B cell (primary cell): ENCODE measurements at regions not wholly inside any gene's neighbourhood (a gene's known extent, or its start where the extent isn't known, plus 50 kb on each side); places are given as distances from the start of the nearest gene placed in this dataset.

Experiments
- ATAC-seq: fragments of 200-7000 bp; cut with Tn5 transposase; one replicate; pipeline ENCODE4 v1.10.0; 2021; ENCODE audit warnings: low read depth, mild to moderate bottlenecking, moderate number of reproducible peaks, moderate library complexity
- CTCF ChIA-PET: fragments of 350-600 bp; sonication (Branson Sonifier 250); formaldehyde crosslinking; loops from one replicate; lab custom pipeline; 2021; ENCODE audit warnings: antibody characterized with exemption, inconsistent platforms; lab: Charles Lee
- POLR2A ChIA-PET: fragments of 350-600 bp; sonication (Branson Sonifier 250); formaldehyde crosslinking; loops from one replicate; lab custom pipeline; 2021; ENCODE audit warnings: antibody characterized with exemption; lab: Charles Lee
- DNase-seq: peaks from one replicate; pipeline ENCODE4 v3.0.0; 2013
- H2AFZ ChIP-seq: 2 replicates; pipeline ENCODE4 v1.6.1; 2012; ENCODE audit warnings: mild to moderate bottlenecking, low read depth, low read length; ENCODE audit not compliant: insufficient read depth, poor library complexity, severe bottlenecking
- H3K27ac ChIP-seq, 2 donors: 1 replicate in 1 of 2; 2 replicates in 1 of 2; pipeline ENCODE4 v1.5.1; 2012 to 2013; ENCODE audit warnings: low read length in 2 of 2, mild to moderate bottlenecking in 2 of 2, moderate library complexity in 1 of 2
- H3K27me3 ChIP-seq, 4 experiments: fragments of 200-600 bp in 1 of 4; sonication (generic) in 1 of 4; replicated peaks in 1 of 4; 1 replicate in 2 of 4; 2 replicates in 2 of 4; pipeline versions ENCODE4 v1.6.1 to v1.7.0; 2013 to 2016; ENCODE audit warnings: low read length in 3 of 4, mild to moderate bottlenecking in 2 of 4, mixed read lengths in 1 of 4, moderate library complexity in 1 of 4; ENCODE audit not compliant: insufficient read depth in 4 of 4, control insufficient read depth in 3 of 4; ENCODE audit errors: control extremely low read depth in 1 of 4
- H3K36me3 ChIP-seq, 2 experiments: replicated peaks in 1 of 2; 1 replicate in 1 of 2; 2 replicates in 1 of 2; pipeline versions ENCODE4 v1.6.1 to v1.7.1; 2013; ENCODE audit warnings: low read length in 1 of 2; ENCODE audit not compliant: insufficient read depth in 2 of 2, control insufficient read depth in 1 of 2; ENCODE audit errors: control extremely low read depth in 1 of 2, extremely low read depth in 1 of 2
- H3K4me1 ChIP-seq, 2 donors: fragments of 200-600 bp in 1 of 2; sonication (generic) in 1 of 2; 1 replicate in 1 of 2; 2 replicates in 1 of 2; pipeline versions ENCODE4 v1.5.1 to v1.6.1; 2013 to 2017; ENCODE audit warnings: low read length in 2 of 2; ENCODE audit not compliant: control insufficient read depth in 2 of 2, insufficient read depth in 2 of 2
- H3K4me2 ChIP-seq: replicated peaks from 2 replicates; pipeline ENCODE3; 2012; ENCODE audit warnings: mild to moderate bottlenecking, low read depth, low read length; ENCODE audit not compliant: poor library complexity, severe bottlenecking
- H3K4me3 ChIP-seq, 5 experiments: fragments of 200-600 bp in 1 of 5; sonication (generic) in 1 of 5; 1 replicate in 3 of 5; 2 replicates in 2 of 5; pipeline versions ENCODE4 v1.5.1 to v1.7.0; 2011 to 2016; ENCODE audit warnings: low read length in 4 of 5, mild to moderate bottlenecking in 4 of 5, low read depth in 2 of 5, control low read depth in 1 of 5, moderate library complexity in 1 of 5; ENCODE audit not compliant: insufficient read depth in 1 of 5; ENCODE audit errors: control extremely low read depth in 1 of 5, extremely low read depth in 1 of 5
- H3K79me2 ChIP-seq: fragments of 200-600 bp; sonication (generic); one replicate; pipeline ENCODE4 v1.6.0; 2016; ENCODE audit warnings: low read length; ENCODE audit not compliant: control insufficient read depth, insufficient read depth
- H3K9ac ChIP-seq: fragments of 200-600 bp; sonication (generic); 2 replicates; pipeline ENCODE4 v1.6.1; 2017; ENCODE audit warnings: mild to moderate bottlenecking, low read length, moderate library complexity
- H3K9me3 ChIP-seq, 3 donors: one replicate each; pipeline versions ENCODE4 v1.6.1 to v1.7.1; 2013; ENCODE audit warnings: low read length in 2 of 3; ENCODE audit not compliant: control insufficient read depth in 2 of 3, insufficient read depth in 1 of 3; ENCODE audit errors: control extremely low read depth in 1 of 3
- H4K20me1 ChIP-seq: 2 replicates; pipeline ENCODE4 v1.6.0; 2012; ENCODE audit warnings: mild to moderate bottlenecking, low read length; ENCODE audit not compliant: insufficient read depth, control insufficient read depth, poor library complexity, severe bottlenecking
- H3K27ac Mint-ChIP-seq: one replicate; pipeline ENCODE4 v1.8.0; 2021; ENCODE audit warnings: mixed read lengths
- H3K27me3 Mint-ChIP-seq: one replicate; pipeline ENCODE4 v1.8.0; 2021; ENCODE audit warnings: mixed read lengths
- H3K4me1 Mint-ChIP-seq: one replicate; pipeline ENCODE4 v1.8.0; 2021; ENCODE audit warnings: mixed read lengths
- H3K4me3 Mint-ChIP-seq: one replicate; pipeline ENCODE4 v1.8.0; 2021; ENCODE audit warnings: mixed read lengths
- H3K9me3 Mint-ChIP-seq: one replicate; pipeline ENCODE4 v1.8.0; 2022; ENCODE audit warnings: mixed read lengths; ENCODE audit not compliant: insufficient read depth
- EZH2 ChIP-seq: IDR thresholded peaks from 2 replicates; pipeline ENCODE4 v1.6.1; 2012; ENCODE audit warnings: borderline replicate concordance, low read depth, mild to moderate bottlenecking, moderate library complexity, low read length; ENCODE audit not compliant: insufficient read depth, poor library complexity, severe bottlenecking
- WGBS: methylation state at CpG from one replicate; pipeline ENCODE4 v1.1.5; 2013; ENCODE audit warnings: missing lambda C conversion rate; ENCODE audit not compliant: insufficient coverage; 5-methylcytosine and 5-hydroxymethylcytosine counted together
- intact Hi-C: fragments of 100-400 bp; cut with micrococcal nuclease; formaldehyde crosslinking; loops from one replicate; pipeline ENCODE4 v1.10.0; 2022
- TF ChIP-seq, protein P1 (sequence below): fragments of 200-600 bp; IDR thresholded peaks from one replicate; pipeline ENCODE4 v1.8.0; 2022; ENCODE audit warnings: antibody characterized with exemption, mild to moderate bottlenecking

GRCh38 chr5:5598547-5599113, 176.2 kb downstream of the ICE1 start:
- POLR2A ChIA-PET: no interaction called here
- intact Hi-C loops: no loop called here
- H3K27ac Mint-ChIP-seq: no peak overlapping the region

DNA sequence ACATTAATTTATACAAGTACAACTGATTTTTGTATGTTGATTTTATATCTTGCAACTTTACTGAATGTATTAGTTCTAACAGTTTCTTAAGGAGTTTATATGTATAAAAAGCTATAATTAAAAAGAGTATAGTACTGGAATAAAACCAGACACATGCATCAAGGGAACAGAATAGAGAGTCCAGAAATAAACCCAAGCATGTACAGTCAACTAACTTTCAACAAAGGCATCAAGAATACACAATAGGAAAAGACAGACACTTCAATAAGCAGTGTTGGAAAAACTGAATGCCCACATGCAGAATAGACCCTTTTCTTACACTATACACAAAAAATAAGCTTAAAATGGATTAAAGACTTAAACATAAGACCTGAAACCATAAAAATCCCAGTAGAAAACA, 170.9 kb downstream of the ICE1 start:
- H2AFZ ChIP-seq: no peak overlapping the region
- ATAC-seq (no peak), DNase-seq (no peak)
- no peaks in the 10 kb centered on the region for H3K36me3 ChIP-seq
- Mint-ChIP-seq H3K27me3 (peaks cover 3% of the 10 kb centered on the region), H3K27ac (no peak overlapping the region), H3K4me1 (no peaks in the 10 kb centered on the region), H3K9me3 (no peaks in the 10 kb centered on the region), H3K4me3 (no peak overlapping the region)
- no peak overlapping the region for H3K27ac ChIP-seq
- ChIA-PET POLR2A (no interaction called here), CTCF (no interaction called here)
- no peaks in the 10 kb centered on the region for H3K79me2 ChIP-seq
- no peaks in the 10 kb centered on the region for H4K20me1 ChIP-seq
- intact Hi-C loops: no loop called here
- TF ChIP-seq, protein P1, sequence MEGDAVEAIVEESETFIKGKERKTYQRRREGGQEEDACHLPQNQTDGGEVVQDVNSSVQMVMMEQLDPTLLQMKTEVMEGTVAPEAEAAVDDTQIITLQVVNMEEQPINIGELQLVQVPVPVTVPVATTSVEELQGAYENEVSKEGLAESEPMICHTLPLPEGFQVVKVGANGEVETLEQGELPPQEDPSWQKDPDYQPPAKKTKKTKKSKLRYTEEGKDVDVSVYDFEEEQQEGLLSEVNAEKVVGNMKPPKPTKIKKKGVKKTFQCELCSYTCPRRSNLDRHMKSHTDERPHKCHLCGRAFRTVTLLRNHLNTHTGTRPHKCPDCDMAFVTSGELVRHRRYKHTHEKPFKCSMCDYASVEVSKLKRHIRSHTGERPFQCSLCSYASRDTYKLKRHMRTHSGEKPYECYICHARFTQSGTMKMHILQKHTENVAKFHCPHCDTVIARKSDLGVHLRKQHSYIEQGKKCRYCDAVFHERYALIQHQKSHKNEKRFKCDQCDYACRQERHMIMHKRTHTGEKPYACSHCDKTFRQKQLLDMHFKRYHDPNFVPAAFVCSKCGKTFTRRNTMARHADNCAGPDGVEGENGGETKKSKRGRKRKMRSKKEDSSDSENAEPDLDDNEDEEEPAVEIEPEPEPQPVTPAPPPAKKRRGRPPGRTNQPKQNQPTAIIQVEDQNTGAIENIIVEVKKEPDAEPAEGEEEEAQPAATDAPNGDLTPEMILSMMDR: no peak
- TF ChIP-seq EZH2: no peak
- H3K4me2 ChIP-seq: no peak overlapping the region
- no peak overlapping the region for H3K9ac ChIP-seq
- H3K27me3 ChIP-seq: no peaks in the 10 kb centered on the region
- H3K4me3 ChIP-seq: no peak overlapping the region
- H3K9me3 ChIP-seq: peaks cover 0 to 8% (median 0%) of the 10 kb centered on the region in 3 donors
- no peaks in the 10 kb centered on the region for H3K4me1 ChIP-seq

More at GRCh38 chr5:5598547-5599113, 176.2 kb downstream of the ICE1 start:
- H3K27me3 ChIP-seq: no peaks in the 10 kb centered on the region
- Mint-ChIP-seq H3K4me3 (no peak overlapping the region), H3K9me3 (no peaks in the 10 kb centered on the region), H3K27me3 (peaks cover 3% of the 10 kb centered on the region), H3K4me1 (no peaks in the 10 kb centered on the region)
- H3K9me3 ChIP-seq: no peaks in the 10 kb centered on the region
- H3K4me1 ChIP-seq: no peaks in the 10 kb centered on the region
- no peaks in the 10 kb centered on the region for H4K20me1 ChIP-seq
- ATAC-seq (no peak), DNase-seq (no peak)
- no peak overlapping the region for H3K4me2 ChIP-seq
- H3K4me3 ChIP-seq: no peak overlapping the region
- CTCF ChIA-PET: no interaction called here
- no peaks in the 10 kb centered on the region for H3K79me2 ChIP-seq
- TF ChIP-seq, protein P1: no peak
- TF ChIP-seq EZH2: no peak
- no peaks in the 10 kb centered on the region for H3K36me3 ChIP-seq
- H3K27ac ChIP-seq: no peak overlapping the region
- 80% methylated on average over 3 of the region's 8 CpGs for WGBS
- no peak overlapping the region for H2AFZ ChIP-seq
- H3K9ac ChIP-seq: no peak overlapping the region
